Effector memory CD8-positive, alpha-beta T cell (primary cell): ENCODE measurements at regions not wholly inside any gene's neighbourhood (a gene's known extent, or its start where the extent isn't known, plus 50 kb on each side); places are given as distances from the start of the nearest gene placed in this dataset.
"Not testable (repeated sequence)": the region's sequence is repeated elsewhere in the genome, so short reads cannot be mapped to it uniquely, and the experiment has no call there.

Source experiments
- ATAC-seq: fragments of 150-1000 bp; cut with Tn5 transposase; replicated peaks from 2 replicates; pipeline ENCODE4 v1.10.0; 2021; ENCODE audit warnings: mild to moderate bottlenecking, moderate library complexity
- DNase-seq, 3 experiments: peaks; one replicate each; pipeline ENCODE4 v3.0.0; 2021
- H3K27ac Mint-ChIP-seq, 2 donors: one replicate each; pipeline ENCODE4 v1.8.0; 2022; ENCODE audit warnings: mild to moderate bottlenecking in 2 of 2, mixed read lengths in 2 of 2, moderate library complexity in 2 of 2
- H3K27me3 Mint-ChIP-seq, 2 donors: one replicate each; pipeline ENCODE4 v1.8.0; 2022; ENCODE audit warnings: mixed read lengths in 2 of 2
- H3K36me3 Mint-ChIP-seq: one replicate; pipeline ENCODE4 v1.8.0; 2022; ENCODE audit warnings: mild to moderate bottlenecking, moderate library complexity, mixed read lengths; ENCODE audit not compliant: insufficient read depth
- H3K4me1 Mint-ChIP-seq, 2 donors: one replicate each; pipeline ENCODE4 v1.8.0; 2022; ENCODE audit warnings: low read depth in 2 of 2, mixed read lengths in 2 of 2
- H3K4me3 Mint-ChIP-seq, 2 donors: one replicate each; pipeline ENCODE4 v1.8.0; 2022; ENCODE audit warnings: mild to moderate bottlenecking in 2 of 2, mixed read lengths in 2 of 2, moderate library complexity in 2 of 2
- H3K9me3 Mint-ChIP-seq, 2 donors: one replicate each; pipeline ENCODE4 v1.8.0; 2022; ENCODE audit warnings: mixed read lengths in 2 of 2

DNA sequence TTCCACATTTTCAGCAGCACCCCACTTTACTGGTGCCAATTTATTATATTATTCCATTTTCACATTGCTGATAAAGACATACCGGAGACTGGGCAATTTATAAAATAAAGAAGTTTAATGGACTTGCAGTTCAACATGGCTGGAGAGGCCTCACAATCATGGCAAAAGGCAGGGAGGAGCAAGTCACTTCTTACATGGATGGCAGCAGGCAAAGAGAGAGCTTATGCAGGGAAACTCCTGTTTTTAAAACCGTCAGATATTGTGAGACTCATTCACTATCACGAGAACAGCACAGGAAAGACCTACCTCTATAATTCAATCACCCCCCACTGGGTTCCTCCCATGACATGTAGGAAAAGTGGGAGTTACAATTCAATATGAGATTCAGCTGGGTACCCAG is 641.8 kb upstream of the MEF2C start:
- no peak for DNase-seq
- H3K4me1 Mint-ChIP-seq, result no peaks in the 10 kb centered on the region
- no peak for ATAC-seq
- H3K36me3 Mint-ChIP-seq, result no peaks in the 10 kb centered on the region
- H3K9me3 Mint-ChIP-seq, result peaks cover 7 to 17% of the 10 kb centered on the region in 2 donors
- H3K27me3 Mint-ChIP-seq, result no peaks in the 10 kb centered on the region
- H3K27ac Mint-ChIP-seq, result no peak overlapping the region
- no peak overlapping the region for H3K4me3 Mint-ChIP-seq

DNA sequence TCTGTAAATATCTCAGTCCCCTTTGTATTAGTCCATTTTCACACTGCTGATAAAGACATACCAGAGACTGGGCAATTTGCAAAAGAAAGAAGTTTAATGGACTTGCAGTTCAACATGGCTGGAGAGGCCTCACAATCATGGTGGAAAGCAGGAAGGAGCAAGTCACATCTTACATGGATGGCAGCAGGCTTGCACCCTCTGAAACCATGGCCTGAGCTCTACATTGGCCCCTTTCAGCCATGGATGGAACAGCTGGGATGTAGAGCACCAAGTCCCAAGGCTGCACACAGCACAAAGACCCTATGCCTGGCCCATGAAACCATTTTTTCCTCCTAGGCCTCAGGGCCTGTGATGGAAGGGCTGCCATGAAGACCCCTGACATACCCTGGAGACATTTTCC is 640.9 kb upstream of the MEF2C start:
- not testable (repeated sequence) for H3K27me3 Mint-ChIP-seq, H3K4me3 Mint-ChIP-seq, H3K36me3 Mint-ChIP-seq, ATAC-seq, H3K27ac Mint-ChIP-seq, DNase-seq, H3K4me1 Mint-ChIP-seq
- peaks cover 7 to 17% of the 10 kb centered on the region in 2 donors for H3K9me3 Mint-ChIP-seq

DNA sequence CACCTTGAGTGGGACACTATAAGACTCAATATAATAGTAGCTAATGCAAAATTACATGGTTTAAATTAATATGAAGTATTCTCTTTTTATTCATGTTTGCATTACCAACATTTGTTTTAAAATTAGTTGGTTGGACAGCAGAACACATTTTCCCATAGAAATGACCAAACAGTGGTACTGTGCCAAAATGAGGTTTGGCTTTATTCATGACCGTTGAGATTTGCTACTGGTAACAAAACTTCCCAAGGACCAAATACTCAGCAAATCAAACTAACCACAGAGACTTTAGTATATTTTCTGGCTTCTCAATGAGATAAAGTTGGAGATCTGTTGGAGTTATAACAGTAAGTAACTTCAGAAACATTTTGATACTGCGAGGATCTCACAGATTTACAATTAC is 637.8 kb upstream of the MEF2C start:
- ATAC-seq, result no peak
- H3K4me1 Mint-ChIP-seq, result no peaks in the 10 kb centered on the region
- no peak for DNase-seq

DNA sequence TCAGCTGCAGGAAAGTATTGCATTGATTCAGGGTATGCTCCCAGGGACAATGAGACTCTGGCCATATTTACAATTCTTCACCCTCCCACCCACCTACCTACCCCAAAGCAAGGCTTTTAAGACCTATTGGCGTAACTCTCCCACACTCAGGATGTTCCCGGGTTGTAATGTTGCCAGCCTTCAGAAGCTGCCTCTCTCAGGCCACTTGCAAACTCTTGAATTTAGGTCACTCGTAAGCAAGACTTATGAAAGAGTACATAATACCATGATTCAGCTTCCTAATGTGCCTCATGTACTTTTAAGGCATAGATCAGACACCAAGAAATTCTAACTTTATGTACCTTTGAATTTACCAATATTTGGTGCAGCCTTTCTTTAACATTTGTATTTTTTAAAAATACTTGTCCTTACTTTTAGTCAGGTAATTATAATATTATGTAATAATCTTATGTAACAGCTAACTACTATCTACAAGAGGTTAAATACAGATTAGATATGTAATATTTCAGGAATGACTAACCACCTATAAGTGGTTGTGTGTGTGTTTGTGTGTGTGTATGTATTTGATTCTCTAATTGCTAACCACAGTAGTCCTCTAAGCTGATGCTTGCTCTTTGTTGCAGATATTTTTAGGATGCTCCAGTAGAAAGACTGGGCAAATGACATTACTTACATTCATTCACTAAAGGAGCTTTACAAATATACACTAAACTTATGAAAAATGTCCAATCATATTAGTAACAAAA is 630.5 kb upstream of the MEF2C start:
- ATAC-seq, result no peak
- H3K9me3 Mint-ChIP-seq, result peaks cover 0 to 2% of the 10 kb centered on the region in 2 donors
- H3K4me3 Mint-ChIP-seq, result no peak overlapping the region

More for the DNA sequence above, 637.8 kb upstream of the MEF2C start:
- Mint-ChIP-seq H3K4me3 (no peak overlapping the region), H3K9me3 (peaks cover 0 to 4% of the 10 kb centered on the region in 2 donors), H3K36me3 (no peaks in the 10 kb centered on the region), H3K27ac (no peak overlapping the region), H3K27me3 (no peaks in the 10 kb centered on the region)

DNA sequence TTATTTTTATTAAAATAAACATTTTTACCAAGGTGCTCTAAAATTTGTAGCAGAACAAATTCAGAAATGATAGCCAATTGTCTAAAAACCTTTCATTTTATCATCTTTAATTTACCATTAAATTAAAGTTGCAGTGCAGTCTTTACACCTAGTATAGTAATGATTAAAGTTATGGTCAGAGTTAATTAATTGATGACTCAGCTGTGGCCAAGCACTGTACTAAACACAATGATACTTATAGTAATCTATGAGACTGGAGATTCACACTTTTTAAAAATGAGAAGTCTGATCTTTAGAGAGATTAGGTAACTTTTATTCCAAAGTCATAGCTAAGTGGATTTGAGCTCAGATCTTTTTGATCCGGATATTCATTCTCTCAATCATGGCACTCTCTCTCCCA is 621.1 kb upstream of the MEF2C start:
- no peaks in the 10 kb centered on the region for H3K27me3 Mint-ChIP-seq
- H3K4me3 Mint-ChIP-seq, result no peak overlapping the region
- H3K4me1 Mint-ChIP-seq, result no peaks in the 10 kb centered on the region
- H3K27ac Mint-ChIP-seq, result no peak overlapping the region
- H3K9me3 Mint-ChIP-seq, result peaks cover 0 to 4% of the 10 kb centered on the region in 2 donors
- ATAC-seq (no peak), DNase-seq (no peak)
- no peaks in the 10 kb centered on the region for H3K36me3 Mint-ChIP-seq

More for the DNA sequence above, 630.5 kb upstream of the MEF2C start:
- Mint-ChIP-seq H3K36me3 (no peaks in the 10 kb centered on the region), H3K4me1 (no peaks in the 10 kb centered on the region), H3K27me3 (no peaks in the 10 kb centered on the region), H3K27ac (no peak overlapping the region)
- DNase-seq, result no peak

DNA sequence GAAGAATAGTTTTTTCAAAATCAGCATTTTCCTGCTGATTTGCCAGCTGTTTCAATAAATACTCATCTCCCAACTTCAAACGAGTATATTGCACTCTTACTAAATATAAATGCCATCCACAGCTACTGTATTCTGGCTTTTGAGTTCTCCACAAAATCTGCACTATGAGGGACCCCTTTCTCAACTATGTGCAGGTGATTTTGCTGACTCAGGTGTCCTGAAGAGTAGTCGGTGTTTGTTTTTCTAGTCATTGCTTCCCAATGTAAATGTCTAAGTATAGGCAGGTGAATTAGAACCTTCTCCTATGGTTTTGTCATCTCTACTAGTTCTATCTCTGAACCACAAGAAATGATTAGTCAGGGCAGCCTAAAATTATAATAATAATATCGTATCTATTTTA is 616.8 kb upstream of the MEF2C start:
- no peaks in the 10 kb centered on the region for H3K4me1 Mint-ChIP-seq
- DNase-seq (no peak), ATAC-seq (no peak)
- no peak overlapping the region for H3K27ac Mint-ChIP-seq
- peaks cover 0 to 8% of the 10 kb centered on the region in 2 donors for H3K9me3 Mint-ChIP-seq
- no peaks in the 10 kb centered on the region for H3K27me3 Mint-ChIP-seq
- no peaks in the 10 kb centered on the region for H3K36me3 Mint-ChIP-seq
- H3K4me3 Mint-ChIP-seq, result no peak overlapping the region

DNA sequence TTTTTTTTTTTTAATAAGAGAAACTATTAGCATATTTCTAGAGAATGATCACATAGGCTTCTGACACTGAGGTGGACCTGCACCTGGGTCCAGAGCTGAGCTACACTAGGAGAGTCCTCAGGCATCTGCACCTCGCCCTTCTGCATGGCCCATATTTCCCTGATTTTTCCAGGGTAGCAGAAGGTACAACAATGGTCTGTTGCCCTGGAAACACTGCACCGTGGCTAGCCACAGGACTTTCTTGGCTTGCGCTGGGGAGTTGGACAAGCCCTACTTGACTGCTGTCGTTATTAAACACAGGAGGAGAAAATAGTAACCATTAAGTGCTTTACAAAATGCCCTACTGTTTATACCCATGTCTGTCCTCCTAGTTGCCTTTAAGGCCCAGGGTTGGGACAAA is 615.7 kb upstream of the MEF2C start:
- H3K27ac Mint-ChIP-seq, result no peak overlapping the region
- DNase-seq, result no peak
- H3K27me3 Mint-ChIP-seq, result no peaks in the 10 kb centered on the region
- no peak for ATAC-seq
- no peaks in the 10 kb centered on the region for H3K36me3 Mint-ChIP-seq
- H3K4me3 Mint-ChIP-seq, result no peak overlapping the region
- no peaks in the 10 kb centered on the region for H3K4me1 Mint-ChIP-seq
- peaks cover 0 to 8% of the 10 kb centered on the region in 2 donors for H3K9me3 Mint-ChIP-seq

DNA sequence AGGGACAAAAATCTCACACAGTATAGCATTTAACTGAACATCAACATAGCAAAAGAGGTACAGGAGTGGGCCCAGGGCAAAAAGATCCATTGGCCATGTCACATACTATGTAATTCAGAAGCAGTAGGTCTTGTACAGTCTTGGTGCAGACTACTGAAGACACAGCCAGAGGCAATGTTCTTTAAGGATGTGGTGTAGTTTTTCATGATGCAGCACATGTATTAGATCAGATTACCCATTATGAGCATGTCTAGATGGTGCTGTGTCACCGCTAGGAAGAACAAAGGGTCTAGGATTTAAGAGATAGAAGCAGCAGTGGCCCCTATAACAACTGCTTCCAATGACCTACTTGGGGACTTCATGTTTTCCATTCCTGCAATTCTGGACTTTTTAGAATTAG is 610.4 kb upstream of the MEF2C start:
- no peaks in the 10 kb centered on the region for H3K36me3 Mint-ChIP-seq

DNA sequence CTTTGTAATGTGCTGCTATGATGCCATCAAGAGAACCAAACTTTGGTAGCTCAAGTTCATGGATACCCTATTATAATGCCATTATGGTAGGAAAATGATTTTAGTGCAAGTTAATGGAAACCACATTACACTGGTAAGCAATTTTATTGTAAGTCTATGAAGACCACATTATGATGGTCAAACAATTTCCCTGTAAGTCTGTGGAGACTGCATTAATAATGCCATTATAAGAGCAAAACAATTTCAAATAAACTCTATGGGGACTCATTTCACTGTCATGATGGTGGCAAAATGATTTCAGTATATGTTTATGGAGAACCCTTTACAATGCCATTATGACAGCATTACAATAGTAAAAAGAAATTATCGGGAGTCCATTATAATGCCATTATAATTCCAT is 602.0 kb upstream of the MEF2C start:
- DNase-seq (no peak), ATAC-seq (no peak)
- H3K36me3 Mint-ChIP-seq, result no peaks in the 10 kb centered on the region
- no peaks in the 10 kb centered on the region for H3K27me3 Mint-ChIP-seq
- peaks cover 0 to 8% of the 10 kb centered on the region in 2 donors for H3K9me3 Mint-ChIP-seq
- H3K4me1 Mint-ChIP-seq, result no peaks in the 10 kb centered on the region
- no peak overlapping the region for H3K27ac Mint-ChIP-seq
- no peak overlapping the region for H3K4me3 Mint-ChIP-seq

More for the DNA sequence above, 610.4 kb upstream of the MEF2C start:
- DNase-seq, result no peak
- Mint-ChIP-seq H3K4me3 (no peak overlapping the region), H3K9me3 (peaks cover 9 to 20% of the 10 kb centered on the region in 2 donors), H3K27ac (no peak overlapping the region), H3K27me3 (no peaks in the 10 kb centered on the region), H3K4me1 (no peaks in the 10 kb centered on the region)
- ATAC-seq, result no peak

DNA sequence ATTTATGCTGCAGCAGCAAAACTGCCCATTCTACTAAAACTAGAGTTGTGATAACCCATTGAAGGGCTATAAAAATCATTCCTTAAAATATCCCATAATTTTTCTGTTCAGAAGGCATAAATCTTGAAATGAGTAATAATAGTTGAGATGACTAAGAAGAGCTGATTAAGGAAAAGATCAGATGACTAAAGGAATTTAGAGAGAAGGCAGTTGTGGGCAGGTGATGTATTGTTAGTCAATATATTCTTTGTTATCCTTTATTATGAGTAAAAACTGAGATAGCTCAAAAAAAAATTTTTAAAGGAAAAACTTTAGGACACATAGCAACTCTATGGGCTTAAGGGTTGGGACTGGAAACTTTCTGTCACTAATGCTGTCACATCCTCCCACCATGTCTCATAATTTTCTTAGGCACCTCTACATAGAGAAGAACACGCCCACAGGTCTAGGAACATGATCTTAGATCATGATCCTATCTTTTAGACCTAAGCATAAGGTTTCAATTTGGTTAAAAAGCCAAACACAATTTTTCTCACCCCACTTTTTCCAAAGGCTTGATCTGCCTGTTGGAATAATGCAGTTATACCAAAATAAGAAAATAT is 597.5 kb upstream of the MEF2C start:
- Mint-ChIP-seq H3K4me3 (no peak overlapping the region), H3K27ac (no peak overlapping the region), H3K4me1 (no peaks in the 10 kb centered on the region)

DNA sequence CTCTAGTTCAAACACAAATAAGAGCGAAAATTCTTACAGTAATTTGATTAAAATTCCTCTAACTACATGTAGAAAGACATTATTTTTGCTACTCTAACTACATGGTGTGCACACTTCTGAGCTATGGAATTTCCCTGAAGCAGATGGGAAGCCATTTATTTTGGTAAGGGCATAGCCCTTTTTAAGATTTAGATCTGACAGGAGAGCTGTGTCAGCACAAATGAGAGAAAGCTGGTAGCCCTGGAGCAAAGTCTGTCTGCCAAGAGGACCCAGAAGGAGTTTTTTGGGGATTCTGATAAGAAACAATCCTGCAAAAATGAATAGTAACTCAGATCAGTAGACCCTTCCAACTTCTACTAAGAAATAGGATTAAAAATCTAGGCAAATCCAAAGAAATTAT is 595.9 kb upstream of the MEF2C start:
- DNase-seq (no peak), ATAC-seq (no peak)
- Mint-ChIP-seq H3K27ac (no peak overlapping the region), H3K36me3 (no peaks in the 10 kb centered on the region), H3K4me1 (no peaks in the 10 kb centered on the region), H3K27me3 (no peaks in the 10 kb centered on the region), H3K9me3 (peaks cover 2 to 7% of the 10 kb centered on the region in 2 donors), H3K4me3 (no peak overlapping the region)

More for the DNA sequence above, 597.5 kb upstream of the MEF2C start:
- DNase-seq (no peak), ATAC-seq (no peak)
- no peaks in the 10 kb centered on the region for H3K27me3 Mint-ChIP-seq
- peaks cover under 1 to 2% of the 10 kb centered on the region in 2 donors for H3K9me3 Mint-ChIP-seq
- H3K36me3 Mint-ChIP-seq, result no peaks in the 10 kb centered on the region

DNA sequence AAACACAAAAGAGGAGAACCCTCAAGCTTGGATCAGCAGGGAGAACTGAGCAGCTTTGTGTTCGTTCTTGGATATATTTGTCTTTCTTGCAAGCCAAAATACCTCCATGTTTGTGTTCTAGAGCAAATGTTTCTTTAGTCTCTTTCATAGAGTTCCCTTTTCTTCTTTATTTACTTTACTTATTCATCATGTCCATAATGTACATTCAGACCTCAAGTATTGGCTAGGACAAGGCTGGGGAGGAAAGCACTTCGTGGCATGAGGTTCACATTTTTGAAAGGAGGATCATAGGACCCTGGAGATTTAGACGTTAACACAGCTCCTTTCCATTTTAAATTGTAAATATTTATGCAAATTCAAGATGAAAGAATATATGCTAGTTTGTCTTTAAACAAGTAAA is 590.2 kb upstream of the MEF2C start:
- no peak for DNase-seq
- no peak overlapping the region for H3K27ac Mint-ChIP-seq
- ATAC-seq, result no peak
- H3K4me1 Mint-ChIP-seq, result no peaks in the 10 kb centered on the region
- peaks cover 5 to 7% of the 10 kb centered on the region in 2 donors for H3K9me3 Mint-ChIP-seq
- no peak overlapping the region for H3K4me3 Mint-ChIP-seq
- no peaks in the 10 kb centered on the region for H3K27me3 Mint-ChIP-seq
- H3K36me3 Mint-ChIP-seq, result no peaks in the 10 kb centered on the region

DNA sequence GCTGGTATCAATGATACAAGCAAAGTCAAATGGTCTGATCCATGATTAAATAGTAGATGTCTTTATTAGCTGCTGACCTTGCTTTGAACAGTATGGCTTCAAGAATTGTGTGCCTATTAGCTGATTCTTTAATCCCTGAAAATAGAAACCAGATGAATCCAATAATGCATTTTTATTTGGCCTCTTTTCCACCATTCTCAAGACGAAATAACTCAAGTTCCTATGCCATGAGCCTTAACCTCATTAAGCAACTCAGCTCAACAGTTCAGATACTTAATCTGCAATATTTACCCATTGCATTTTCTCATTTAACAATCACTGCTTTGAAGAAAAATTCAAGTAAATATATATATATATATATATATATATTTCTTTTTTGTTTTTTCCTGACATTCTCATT is 588.6 kb upstream of the MEF2C start:
- no peaks in the 10 kb centered on the region for H3K4me1 Mint-ChIP-seq
- H3K27me3 Mint-ChIP-seq, result no peaks in the 10 kb centered on the region
- ATAC-seq, result no peak
- no peak for DNase-seq
- no peak overlapping the region for H3K27ac Mint-ChIP-seq
- no peaks in the 10 kb centered on the region for H3K36me3 Mint-ChIP-seq
- H3K4me3 Mint-ChIP-seq, result no peak overlapping the region
- H3K9me3 Mint-ChIP-seq, result peaks cover 5 to 7% of the 10 kb centered on the region in 2 donors

DNA sequence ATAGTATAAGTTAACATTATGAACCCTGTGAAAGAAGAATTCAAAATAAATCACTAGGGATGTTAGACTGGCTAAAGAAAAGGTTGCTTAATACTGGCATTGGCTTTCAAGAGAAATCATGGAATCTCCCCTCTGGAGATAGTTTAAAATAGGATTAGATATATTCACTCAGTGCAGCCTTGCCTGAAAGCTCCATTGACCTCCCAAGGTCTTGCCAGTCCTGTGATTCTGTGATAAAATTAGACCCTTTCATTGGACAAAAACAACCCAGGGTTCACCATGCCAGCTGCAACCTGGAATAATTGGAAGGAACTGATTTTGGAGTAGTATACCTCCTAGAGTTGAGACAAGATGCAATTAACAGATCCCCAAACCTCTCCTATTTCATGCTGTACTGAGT is 588.1 kb upstream of the MEF2C start:
- Mint-ChIP-seq H3K4me3 (no peak overlapping the region), H3K27me3 (no peaks in the 10 kb centered on the region), H3K4me1 (no peaks in the 10 kb centered on the region), H3K9me3 (peaks cover 4 to 7% of the 10 kb centered on the region in 2 donors), H3K27ac (no peak overlapping the region), H3K36me3 (no peaks in the 10 kb centered on the region)
- ATAC-seq, result no peak
- DNase-seq, result no peak
